Daoy (cell line): ENCODE measurements at regions not wholly inside any gene's neighbourhood (a gene's known extent, or its start where the extent isn't known, plus 50 kb on each side); places are given as distances from the start of the nearest gene placed in this dataset.
"Not testable (repeated sequence)": the region's sequence is repeated elsewhere in the genome, so short reads cannot be mapped to it uniquely, and the experiment has no call there.

Experiments used
- DNase-seq: peaks from one replicate; pipeline ENCODE4 v3.0.0-alpha.2; 2015; ENCODE audit warnings: low read depth

GRCh38 chr12:84391176-84391575 is 521.4 kb downstream of the SLC6A15 start:
- DNase-seq = not testable (repeated sequence)

GRCh38 chr12:84384384-84384783 is 528.2 kb downstream of the SLC6A15 start:
- no peak for DNase-seq

GRCh38 chr12:84382486-84382885 is 530.1 kb downstream of the SLC6A15 start:
- not testable (repeated sequence) for DNase-seq

- no peak for DNase-seq
These were observed 536.3 kb downstream of the SLC6A15 start for GRCh38 chr12:84376320-84376719.

GRCh38 chr12:84375449-84376170 is 537.0 kb downstream of the SLC6A15 start:
- no peak for DNase-seq

- no peak for DNase-seq
These were observed 550.1 kb downstream of the SLC6A15 start for GRCh38 chr12:84362552-84362897.

GRCh38 chr12:84361651-84362551 is 550.7 kb downstream of the SLC6A15 start:
- no peak for DNase-seq

- no peak for DNase-seq
These were observed 555.3 kb downstream of the SLC6A15 start for GRCh38 chr12:84357314-84357713.

GRCh38 chr12:84356224-84356623 is 556.4 kb downstream of the SLC6A15 start:
- no peak for DNase-seq

- no peak for DNase-seq
These were observed 557.0 kb downstream of the SLC6A15 start for GRCh38 chr12:84355561-84355960.

- no peak for DNase-seq
These were observed 564.0 kb downstream of the SLC6A15 start for GRCh38 chr12:84348582-84348981.

- no peak for DNase-seq
These were observed 571.0 kb downstream of the SLC6A15 start for GRCh38 chr12:84341467-84342193.

- DNase-seq = no peak
These were observed 576.4 kb downstream of the SLC6A15 start for GRCh38 chr12:84336231-84336630.

- DNase-seq = no peak
These were observed 582.7 kb downstream of the SLC6A15 start for GRCh38 chr12:84329938-84330337.

GRCh38 chr12:84315926-84316325 is 596.7 kb downstream of the SLC6A15 start:
- DNase-seq = no peak

GRCh38 chr12:84313323-84313675 is 599.3 kb downstream of the SLC6A15 start:
- DNase-seq = no peak

GRCh38 chr12:84308211-84308610 is 604.4 kb downstream of the SLC6A15 start:
- DNase-seq = no peak

- DNase-seq = no peak
These were observed 607.5 kb downstream of the SLC6A15 start for GRCh38 chr12:84305144-84305543.

- DNase-seq = no peak
These were observed 618.4 kb downstream of the SLC6A15 start for GRCh38 chr12:84294246-84294645.

GRCh38 chr12:84290168-84290567 is 622.4 kb downstream of the SLC6A15 start:
- DNase-seq = no peak

- no peak for DNase-seq
These were observed 634.6 kb downstream of the SLC6A15 start for GRCh38 chr12:84277986-84278385.

GRCh38 chr12:84276215-84276614 is 636.4 kb downstream of the SLC6A15 start:
- DNase-seq = no peak

GRCh38 chr12:84272324-84272723 is 640.3 kb downstream of the SLC6A15 start:
- DNase-seq = no peak
